IMR-90 (cell line): ENCODE measurements at regions not wholly inside any gene's neighbourhood (a gene's known extent, or its start where the extent isn't known, plus 50 kb on each side); places are given as distances from the start of the nearest gene placed in this dataset.

Experiments
- ATAC-seq: fragments of 200-7000 bp; cut with Tn5 transposase; 2 replicates; pipeline ENCODE4 v1.9.1; 2020; ENCODE audit warnings: low read depth, mild to moderate bottlenecking, moderate library complexity
- BruUV-seq: library from RNA; stranded (reverse); fragments of 400-500 nt; replicated peaks from 2 replicates; lab custom pipeline; 2021; lab: Mats Ljungman, UMichigan
- CTCF ChIA-PET: fragments of 300-600 bp; formaldehyde crosslinking; extraction: SDS; loops from one replicate; lab custom pipeline; 2021; ENCODE audit warnings: antibody characterized with exemption; lab: Yijun Ruan, JAX
- POLR2A ChIA-PET: fragments of 300-600 bp; sonication (Branson Sonifier 250); formaldehyde crosslinking; loops from one replicate; lab custom pipeline; 2022; ENCODE audit warnings: antibody characterized with exemption; ENCODE audit not compliant: unreplicated experiment; lab: Charles Lee
- DNase-seq: peaks from one replicate; pipeline ENCODE4 v3.0.0; 2013
- H2AFZ ChIP-seq: replicated peaks from 2 replicates; pipeline ENCODE3; 2013; ENCODE audit warnings: low read length, mild to moderate bottlenecking; ENCODE audit not compliant: poor library complexity
- H2AK5ac ChIP-seq: 2 replicates; pipeline ENCODE4 v1.6.1; 2013; ENCODE audit warnings: low read depth, low read length, inconsistent platforms
- H2AK9ac ChIP-seq: replicated peaks from 2 replicates; pipeline ENCODE3; 2013; ENCODE audit warnings: mild to moderate bottlenecking, low read depth, low read length, moderate library complexity; ENCODE audit not compliant: poor library complexity
- H2BK120ac ChIP-seq: 2 replicates; pipeline ENCODE4 v1.6.1; 2013; ENCODE audit warnings: low read depth, low read length, inconsistent platforms
- H2BK15ac ChIP-seq: 3 replicates; pipeline ENCODE4 v1.6.1; 2013; ENCODE audit warnings: low read depth, low read length, inconsistent platforms
- H2BK20ac ChIP-seq: 2 replicates; pipeline ENCODE4 v1.6.1; 2013; ENCODE audit warnings: low read depth, mild to moderate bottlenecking, inconsistent platforms, low read length, moderate library complexity
- H2BK5ac ChIP-seq: 2 replicates; pipeline ENCODE4 v1.6.1; 2013; ENCODE audit warnings: mild to moderate bottlenecking, low read depth, low read length, inconsistent platforms; ENCODE audit not compliant: poor library complexity, severe bottlenecking
- H3K14ac ChIP-seq: replicated peaks from 2 replicates; pipeline ENCODE4 v1.6.1; 2013; ENCODE audit warnings: low read depth, low read length, inconsistent platforms
- H3K18ac ChIP-seq: 2 replicates; pipeline ENCODE4 v1.6.1; 2013; ENCODE audit warnings: low read depth, low read length, control low read depth
- H3K23ac ChIP-seq: 2 replicates; pipeline ENCODE4 v1.6.1; 2013; ENCODE audit warnings: low read depth, low read length, inconsistent platforms
- H3K27ac ChIP-seq: 2 replicates; pipeline ENCODE4 v1.5.1; 2013; ENCODE audit warnings: mild to moderate bottlenecking, control low read depth, low read length; ENCODE audit not compliant: insufficient read depth
- H3K27me3 ChIP-seq: 2 replicates; pipeline ENCODE4 v1.6.1; 2013; ENCODE audit warnings: low read length; ENCODE audit not compliant: control insufficient read depth, insufficient read depth
- H3K36me3 ChIP-seq: 2 replicates; pipeline ENCODE4 v1.6.1; 2013; ENCODE audit warnings: low read length, mixed read lengths; ENCODE audit not compliant: control insufficient read depth, insufficient read depth
- H3K4ac ChIP-seq: 2 replicates; pipeline ENCODE4 v1.6.1; 2013; ENCODE audit warnings: low read depth, low read length, inconsistent platforms
- H3K4me1 ChIP-seq: 2 replicates; pipeline ENCODE4 v1.6.1; 2013; ENCODE audit warnings: low read length, mixed read lengths; ENCODE audit not compliant: control insufficient read depth, insufficient read depth
- H3K4me2 ChIP-seq: 2 replicates; pipeline ENCODE4 v1.6.1; 2013; ENCODE audit warnings: low read depth, mild to moderate bottlenecking, control low read depth, low read length, moderate library complexity
- H3K4me3 ChIP-seq: 2 replicates; pipeline ENCODE4 v1.5.1; 2013; ENCODE audit warnings: low read depth, mild to moderate bottlenecking, control low read depth, low read length, moderate library complexity; ENCODE audit not compliant: insufficient read depth
- H3K56ac ChIP-seq: 2 replicates; pipeline ENCODE4 v1.6.1; 2013; ENCODE audit warnings: low read length, inconsistent platforms; ENCODE audit not compliant: insufficient read depth; ENCODE audit errors: extremely low read depth
- H3K79me1 ChIP-seq, 2 experiments: 2 replicates each; pipeline ENCODE4 v1.6.1; 2013; ENCODE audit warnings: low read length in 2 of 2, inconsistent platforms in 1 of 2, low read depth in 1 of 2
- H3K9ac ChIP-seq: 2 replicates; pipeline ENCODE4 v1.6.1; 2013; ENCODE audit warnings: low read depth, low read length, control low read depth
- H3K9me1 ChIP-seq: 2 replicates; pipeline ENCODE4 v1.6.1; 2013; ENCODE audit warnings: low read length, inconsistent platforms; ENCODE audit not compliant: insufficient read depth
- H3K9me3 ChIP-seq: 2 replicates; pipeline ENCODE4 v1.6.1; 2013; ENCODE audit warnings: low read length; ENCODE audit not compliant: control insufficient read depth, insufficient read depth
- H4K20me1 ChIP-seq: 2 replicates; pipeline ENCODE4 v1.6.1; 2013; ENCODE audit warnings: low read length, inconsistent platforms; ENCODE audit not compliant: insufficient read depth
- H4K5ac ChIP-seq: 2 replicates; pipeline ENCODE4 v1.6.1; 2013; ENCODE audit warnings: mild to moderate bottlenecking, low read depth, low read length, control low read depth
- H4K8ac ChIP-seq, 2 experiments: 2 replicates each; pipeline ENCODE4 v1.6.1; 2013; ENCODE audit warnings: low read depth in 2 of 2, low read length in 2 of 2, control low read depth in 1 of 2, inconsistent platforms in 1 of 2
- H4K91ac ChIP-seq: 2 replicates; pipeline ENCODE4 v1.6.1; 2013; ENCODE audit warnings: low read depth, low read length, inconsistent platforms; ENCODE audit not compliant: insufficient read depth
- BHLHE40 ChIP-seq: fragments of 150-350 bp; IDR thresholded peaks from 2 replicates; pipeline ENCODE4 v1.6.1; 2016; ENCODE audit warnings: mild to moderate bottlenecking, low read depth, low read length
- CEBPB ChIP-seq: IDR thresholded peaks from 2 replicates; pipeline ENCODE4 v1.6.1; 2012; ENCODE audit warnings: low read depth, low read length, improper control_type of control experiment
- POLR2A ChIP-seq: IDR thresholded peaks from 2 replicates; pipeline ENCODE4 v1.6.1; 2012; ENCODE audit warnings: mild to moderate bottlenecking, low read depth, low read length
- RAD21 ChIP-seq: IDR thresholded peaks from 2 replicates; pipeline ENCODE4 v1.6.1; 2012; ENCODE audit warnings: low read length, improper control_type of control experiment
- RFX5 ChIP-seq: IDR thresholded peaks from 2 replicates; pipeline ENCODE4 v1.8.0; 2012; ENCODE audit warnings: low read depth, mild to moderate bottlenecking, low read length, moderate library complexity
- WGBS, 2 experiments: methylation state at CpG; one replicate each; pipeline versions ENCODE4 v1.1.5 to v1.1.7; 2013; ENCODE audit warnings: missing lambda C conversion rate in 2 of 2; ENCODE audit not compliant: insufficient read length in 1 of 2; ENCODE audit errors: extremely low coverage in 2 of 2; 5-methylcytosine and 5-hydroxymethylcytosine counted together
- dilution Hi-C: fragments of 300-500 bp; cut with HindIII; formaldehyde crosslinking; loops from one replicate; pipeline ENCODE4 v1.14.3; 2018; ENCODE audit warnings: low sequenced_read_pairs; ENCODE audit not compliant: unreplicated experiment
- in situ Hi-C: fragments of 300-500 bp; cut with MboI; formaldehyde crosslinking; loops from 3 replicates; pipeline ENCODE4 v1.14.3; 2019; ENCODE audit warnings: low sequenced_read_pairs, inconsistent platforms, mixed read lengths
- intact Hi-C: fragments of 100-400 bp; cut with micrococcal nuclease; formaldehyde crosslinking; loops from 2 replicates; pipeline ENCODE4 v1.10.0; 2022
- TF ChIP-seq, protein P1 (sequence below): conservative IDR thresholded peaks from 2 replicates; pipeline ENCODE4 v1.5.1; 2012; ENCODE audit warnings: mild to moderate bottlenecking, low read depth, low read length, improper control_type of control experiment
- TF ChIP-seq, protein P2 (sequence below): fragments of 150-350 bp; IDR thresholded peaks from 2 replicates; pipeline ENCODE4 v1.6.1; 2016; ENCODE audit warnings: low read depth, mild to moderate bottlenecking, low read length, moderate library complexity, borderline replicate concordance

DNA sequence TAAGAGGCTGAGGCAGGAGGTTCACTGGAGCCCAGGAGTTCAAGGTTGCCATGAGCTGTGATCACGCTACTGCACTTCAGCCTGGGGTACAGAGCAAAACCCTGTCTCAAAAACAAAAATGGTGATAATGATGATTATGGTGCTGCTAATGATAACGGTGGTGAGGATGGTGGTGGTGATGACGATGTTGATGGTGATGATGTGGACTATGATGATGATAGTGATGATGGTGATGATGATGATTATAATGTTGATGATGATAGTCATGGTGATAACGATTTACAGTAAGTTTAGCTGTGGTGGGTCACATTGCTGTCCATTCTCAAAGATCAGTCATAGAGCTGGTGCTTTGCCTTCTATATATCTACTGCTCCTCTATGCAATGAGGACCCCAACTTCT is 1340.6 kb downstream of the UQCRFS1 start:
- in situ Hi-C loops (no loop called here), dilution Hi-C loops (no loop called here), intact Hi-C loops (no loop called here)
- Histone ChIP-seq H3K36me3 (no peaks in the 10 kb centered on the region), H2AK9ac (no peak overlapping the region), H3K79me1 (no peaks in the 10 kb centered on the region), H3K23ac (no peak overlapping the region), H2AFZ (no peak overlapping the region), H3K4ac (no peak overlapping the region), H3K18ac (no peak overlapping the region), H2BK20ac (no peak overlapping the region), H3K56ac (no peak overlapping the region), H3K27me3 (no peaks in the 10 kb centered on the region), H2BK120ac (no peak overlapping the region), H2BK5ac (no peak overlapping the region), H4K20me1 (no peaks in the 10 kb centered on the region), H3K9ac (no peak overlapping the region), H2AK5ac (no peak overlapping the region), H3K27ac (no peak overlapping the region), H3K4me3 (no peak overlapping the region), H4K91ac (no peak overlapping the region), H3K4me2 (no peak overlapping the region), H4K5ac (no peak overlapping the region), H2BK15ac (no peak overlapping the region), H3K9me3 (peaks cover 10% of the 10 kb centered on the region), H3K14ac (no peak overlapping the region), H3K4me1 (no peaks in the 10 kb centered on the region), H4K8ac (no peak overlapping the region), H3K9me1 (no peaks in the 10 kb centered on the region)
- DNase-seq (no peak), ATAC-seq (no peak)
- no TSS peak for BruUV-seq
- ChIA-PET CTCF (no interaction called here), POLR2A (no interaction called here)
- TF ChIP-seq, protein P1, sequence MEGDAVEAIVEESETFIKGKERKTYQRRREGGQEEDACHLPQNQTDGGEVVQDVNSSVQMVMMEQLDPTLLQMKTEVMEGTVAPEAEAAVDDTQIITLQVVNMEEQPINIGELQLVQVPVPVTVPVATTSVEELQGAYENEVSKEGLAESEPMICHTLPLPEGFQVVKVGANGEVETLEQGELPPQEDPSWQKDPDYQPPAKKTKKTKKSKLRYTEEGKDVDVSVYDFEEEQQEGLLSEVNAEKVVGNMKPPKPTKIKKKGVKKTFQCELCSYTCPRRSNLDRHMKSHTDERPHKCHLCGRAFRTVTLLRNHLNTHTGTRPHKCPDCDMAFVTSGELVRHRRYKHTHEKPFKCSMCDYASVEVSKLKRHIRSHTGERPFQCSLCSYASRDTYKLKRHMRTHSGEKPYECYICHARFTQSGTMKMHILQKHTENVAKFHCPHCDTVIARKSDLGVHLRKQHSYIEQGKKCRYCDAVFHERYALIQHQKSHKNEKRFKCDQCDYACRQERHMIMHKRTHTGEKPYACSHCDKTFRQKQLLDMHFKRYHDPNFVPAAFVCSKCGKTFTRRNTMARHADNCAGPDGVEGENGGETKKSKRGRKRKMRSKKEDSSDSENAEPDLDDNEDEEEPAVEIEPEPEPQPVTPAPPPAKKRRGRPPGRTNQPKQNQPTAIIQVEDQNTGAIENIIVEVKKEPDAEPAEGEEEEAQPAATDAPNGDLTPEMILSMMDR: no peak
- TF ChIP-seq CEBPB (no peak), POLR2A (no peak), RFX5 (no peak), RAD21 (no peak), BHLHE40 (no peak)
- TF ChIP-seq, protein P2, sequence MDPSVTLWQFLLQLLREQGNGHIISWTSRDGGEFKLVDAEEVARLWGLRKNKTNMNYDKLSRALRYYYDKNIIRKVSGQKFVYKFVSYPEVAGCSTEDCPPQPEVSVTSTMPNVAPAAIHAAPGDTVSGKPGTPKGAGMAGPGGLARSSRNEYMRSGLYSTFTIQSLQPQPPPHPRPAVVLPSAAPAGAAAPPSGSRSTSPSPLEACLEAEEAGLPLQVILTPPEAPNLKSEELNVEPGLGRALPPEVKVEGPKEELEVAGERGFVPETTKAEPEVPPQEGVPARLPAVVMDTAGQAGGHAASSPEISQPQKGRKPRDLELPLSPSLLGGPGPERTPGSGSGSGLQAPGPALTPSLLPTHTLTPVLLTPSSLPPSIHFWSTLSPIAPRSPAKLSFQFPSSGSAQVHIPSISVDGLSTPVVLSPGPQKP: no peak
- 56% methylated on average over 2 of the region's 4 CpGs; no CpG with 5 or more reads in 1 of the 2 experiments for WGBS, 2 experiments
